Bronchial epithelial cell (primary cell): ENCODE measurements at regions not wholly inside any gene's neighbourhood (a gene's known extent, or its start where the extent isn't known, plus 50 kb on each side); places are given as distances from the start of the nearest gene placed in this dataset.

Experiments used
- DNase-seq: peaks from one replicate; pipeline ENCODE4 v3.0.0-alpha.2; 2010; ENCODE audit warnings: low read depth
- FAIRE-seq: peaks from 2 replicates; lab custom pipeline; 2011; peaks lifted over from hg19 to GRCh38; lab: Jason Lieb, UNC
- H3K27me3 ChIP-seq: 2 replicates; pipeline ENCODE4 v1.5.1; 2011; ENCODE audit warnings: low read length; ENCODE audit not compliant: control insufficient read depth, insufficient read depth
- H3K36me3 ChIP-seq: 2 replicates; pipeline ENCODE4 v1.5.1; 2011; ENCODE audit warnings: low read length; ENCODE audit not compliant: control insufficient read depth, insufficient read depth
- H3K4me3 ChIP-seq: 2 replicates; pipeline ENCODE4 v1.5.1; 2011; ENCODE audit warnings: mild to moderate bottlenecking, low read depth, low read length, control low read depth
- TF ChIP-seq, protein P1 (sequence below): IDR thresholded peaks from 2 replicates; pipeline ENCODE4 v1.5.1; 2011; ENCODE audit warnings: mild to moderate bottlenecking, moderate library complexity, low read length, control low read depth, inconsistent platforms; ENCODE audit not compliant: insufficient read depth, severe bottlenecking

DNA sequence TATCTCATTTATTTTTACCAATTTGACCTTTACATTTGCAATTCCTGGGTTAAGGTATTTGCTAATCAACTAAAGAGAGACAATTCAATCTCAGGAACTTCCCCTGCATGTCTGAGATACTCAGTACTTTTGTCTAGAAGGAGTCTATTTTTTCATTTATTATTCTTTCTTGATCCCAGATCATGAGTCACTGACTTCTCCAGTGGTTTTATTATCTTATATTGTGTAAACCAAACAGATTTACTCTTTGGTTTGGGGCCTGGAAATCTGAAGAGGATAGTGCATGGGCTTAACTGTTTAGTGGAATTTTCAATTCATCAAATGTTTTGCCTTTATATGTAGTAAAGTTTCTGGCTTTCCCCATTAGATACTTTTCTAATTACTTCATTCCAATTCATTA lies 185.4 kb downstream of the ALG10B start:
- Histone ChIP-seq H3K36me3 (no peaks in the 10 kb centered on the region), H3K4me3 (no peak overlapping the region), H3K27me3 (no peaks in the 10 kb centered on the region)
- DNase-seq (peak; percentile 8), FAIRE-seq (no peak)
- TF ChIP-seq, protein P1, sequence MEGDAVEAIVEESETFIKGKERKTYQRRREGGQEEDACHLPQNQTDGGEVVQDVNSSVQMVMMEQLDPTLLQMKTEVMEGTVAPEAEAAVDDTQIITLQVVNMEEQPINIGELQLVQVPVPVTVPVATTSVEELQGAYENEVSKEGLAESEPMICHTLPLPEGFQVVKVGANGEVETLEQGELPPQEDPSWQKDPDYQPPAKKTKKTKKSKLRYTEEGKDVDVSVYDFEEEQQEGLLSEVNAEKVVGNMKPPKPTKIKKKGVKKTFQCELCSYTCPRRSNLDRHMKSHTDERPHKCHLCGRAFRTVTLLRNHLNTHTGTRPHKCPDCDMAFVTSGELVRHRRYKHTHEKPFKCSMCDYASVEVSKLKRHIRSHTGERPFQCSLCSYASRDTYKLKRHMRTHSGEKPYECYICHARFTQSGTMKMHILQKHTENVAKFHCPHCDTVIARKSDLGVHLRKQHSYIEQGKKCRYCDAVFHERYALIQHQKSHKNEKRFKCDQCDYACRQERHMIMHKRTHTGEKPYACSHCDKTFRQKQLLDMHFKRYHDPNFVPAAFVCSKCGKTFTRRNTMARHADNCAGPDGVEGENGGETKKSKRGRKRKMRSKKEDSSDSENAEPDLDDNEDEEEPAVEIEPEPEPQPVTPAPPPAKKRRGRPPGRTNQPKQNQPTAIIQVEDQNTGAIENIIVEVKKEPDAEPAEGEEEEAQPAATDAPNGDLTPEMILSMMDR: no peak

DNA sequence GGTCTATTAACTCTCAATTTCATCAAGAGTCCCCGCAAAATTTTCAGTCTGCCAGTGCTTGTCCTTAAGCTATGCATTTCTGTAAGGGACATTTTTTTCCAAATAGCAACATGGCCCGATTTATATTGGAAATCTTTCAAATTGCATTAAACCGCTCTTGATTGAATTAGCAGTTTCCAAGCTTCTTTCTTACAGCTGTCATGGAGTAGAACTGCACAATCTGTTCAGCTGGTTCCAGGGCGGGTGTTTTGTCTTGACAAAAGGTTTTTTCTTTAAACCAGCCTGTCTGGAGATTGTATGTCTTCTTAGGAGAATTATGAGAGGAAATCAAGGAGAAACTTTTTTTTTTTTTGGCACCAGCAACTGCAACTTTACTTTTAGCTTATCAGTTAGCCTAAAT lies 185.8 kb downstream of the ALG10B start:
- Histone ChIP-seq H3K27me3 (no peaks in the 10 kb centered on the region), H3K36me3 (no peaks in the 10 kb centered on the region), H3K4me3 (no peak overlapping the region)
- TF ChIP-seq, protein P1: no peak
- FAIRE-seq (no peak), DNase-seq (no peak)

DNA sequence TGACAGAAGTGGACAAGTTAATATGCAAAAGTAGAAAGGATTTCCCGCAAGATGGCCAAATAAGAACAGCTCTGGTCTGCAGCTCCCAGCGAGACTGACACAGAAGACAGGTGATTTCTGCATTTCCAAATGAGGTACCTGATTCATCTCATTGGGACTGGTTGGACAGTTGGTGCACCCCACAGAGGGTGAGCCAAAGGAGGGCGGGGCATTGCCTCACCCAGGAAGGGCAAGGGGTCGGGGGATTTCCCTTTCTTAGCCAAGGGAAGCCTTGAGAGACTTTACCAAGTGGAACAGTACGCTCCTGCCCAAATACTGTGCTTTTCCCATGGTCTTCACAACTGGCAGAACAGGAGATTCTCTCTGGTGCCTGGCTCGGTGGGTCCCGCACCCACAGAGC lies 191.3 kb downstream of the ALG10B start:
- TF ChIP-seq, protein P1: no peak
- Histone ChIP-seq H3K4me3 (no peak overlapping the region), H3K27me3 (no peaks in the 10 kb centered on the region), H3K36me3 (no peaks in the 10 kb centered on the region)
- DNase-seq: peak; percentile 63
- FAIRE-seq: no peak

DNA sequence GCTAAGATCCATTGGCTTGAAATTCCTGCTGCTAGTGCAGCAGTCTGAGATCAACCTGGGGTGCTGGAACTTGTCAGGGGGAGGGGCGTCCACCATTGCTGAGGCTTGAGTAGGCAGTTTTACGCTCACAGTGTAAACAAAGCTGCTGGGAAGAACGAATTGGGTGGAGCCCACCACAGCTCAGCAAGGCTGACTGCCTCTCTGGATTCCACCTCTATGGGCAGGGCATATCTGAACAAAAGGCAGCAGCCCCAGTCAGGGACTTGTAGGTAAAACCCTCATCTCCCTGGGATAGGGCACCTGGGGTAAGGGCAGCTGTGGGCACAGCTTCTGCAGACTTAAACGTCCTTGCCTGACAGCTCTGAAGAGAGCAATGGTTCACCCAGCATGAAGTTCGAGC lies 191.7 kb downstream of the ALG10B start:
- TF ChIP-seq, protein P1: no peak
- H3K4me3 ChIP-seq: no peak overlapping the region
- H3K27me3 ChIP-seq: no peaks in the 10 kb centered on the region
- H3K36me3 ChIP-seq: no peaks in the 10 kb centered on the region
- no peak for FAIRE-seq
- DNase-seq: peak; percentile 80

DNA sequence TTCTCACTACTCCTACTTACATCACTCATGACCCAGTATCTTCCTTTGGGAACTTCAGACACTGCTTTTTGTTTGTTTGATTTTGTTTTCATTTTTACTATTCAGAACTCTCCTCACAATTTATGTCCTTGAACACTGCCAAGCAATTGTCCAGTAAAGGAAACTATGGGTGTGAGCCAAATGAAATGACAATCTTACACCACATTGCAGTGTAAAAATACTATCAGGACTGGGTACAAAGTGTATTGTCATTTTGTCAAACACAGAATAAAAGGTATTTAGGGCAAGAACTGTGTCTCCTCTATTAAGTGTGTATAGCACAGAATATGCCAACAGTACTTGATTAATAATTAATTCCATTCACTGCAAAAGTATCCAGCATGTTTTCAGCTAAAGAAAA lies 199.3 kb downstream of the ALG10B start:
- no peaks in the 10 kb centered on the region for H3K27me3 ChIP-seq
- no peak for FAIRE-seq
- TF ChIP-seq, protein P1: no peak
- H3K36me3 ChIP-seq: no peaks in the 10 kb centered on the region
- no peak for DNase-seq
- no peak overlapping the region for H3K4me3 ChIP-seq

DNA sequence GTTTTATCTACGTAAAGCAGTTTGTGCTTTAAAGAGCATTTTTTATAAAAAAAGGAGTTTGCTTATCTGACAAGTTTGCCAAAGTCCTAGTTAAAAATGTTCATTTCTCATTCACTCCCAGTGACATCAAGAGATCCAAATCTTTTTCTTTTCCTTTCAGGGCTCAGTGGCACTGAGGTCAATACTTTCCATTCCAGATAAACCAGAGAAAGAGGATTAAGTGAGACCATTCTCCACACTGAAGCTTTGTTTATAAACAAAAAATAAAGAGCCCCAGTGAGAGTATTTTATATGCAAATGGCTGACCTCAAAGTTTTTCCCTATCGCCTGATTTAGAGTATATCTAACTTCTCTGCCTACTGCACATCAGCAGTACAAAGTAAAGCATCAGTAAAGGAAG lies 199.8 kb downstream of the ALG10B start:
- FAIRE-seq (no peak), DNase-seq (no peak)
- TF ChIP-seq, protein P1: no peak
- Histone ChIP-seq H3K27me3 (no peaks in the 10 kb centered on the region), H3K36me3 (no peaks in the 10 kb centered on the region), H3K4me3 (no peak overlapping the region)
